ENCODE measurements at regions not wholly inside any gene's neighbourhood (a gene's known extent, or its start where the extent isn't known, plus 50 kb on each side); places are given as distances from the start of the nearest gene placed in this dataset.

GRCh38 chr2:151176661-151177060 is 85.0 kb downstream of the RBM43 start (continued):
- TF ChIP-seq ZNF396 (CRISPR knock-in tag; IDR thresholded peaks at IDR 0.05; ENCODE audit: borderline replicate concordance) (no peak), CREM (CRISPR knock-in tag; IDR thresholded peaks at IDR 0.05) (no peak), HMGA2 (CRISPR knock-in tag; IDR thresholded peaks at IDR 0.05) (no peak), NFYB (CRISPR knock-in tag; conservative IDR thresholded peaks at IDR 0.05; ENCODE audit: low read depth) (no peak), AFF4 (CRISPR knock-in tag; IDR thresholded peaks at IDR 0.05; ENCODE audit: borderline replicate concordance) (no peak)

DNA sequence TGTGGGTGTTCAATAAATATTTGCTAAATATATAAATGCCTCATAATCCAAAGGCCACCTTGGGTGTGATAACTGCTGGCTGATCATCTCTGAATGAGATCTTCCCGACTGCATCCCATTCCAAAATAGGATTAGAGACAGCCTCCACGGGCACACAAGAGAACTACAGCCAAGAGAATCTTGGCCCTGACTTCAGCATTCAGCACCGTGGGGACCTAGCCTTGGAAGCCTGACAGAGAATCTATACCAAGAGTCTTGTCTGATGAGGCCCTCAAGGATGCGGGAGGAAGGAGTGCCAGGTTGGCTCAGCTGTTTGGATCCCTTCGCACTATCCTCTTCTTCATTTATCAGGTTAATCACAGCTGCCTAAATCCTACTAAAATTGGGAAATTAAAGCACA is 85.8 kb downstream of the RBM43 start:
- no peaks in the 10 kb centered on the region for H3K9me3 Mint-ChIP-seq
- ATAC-seq = peak; percentile 56
- H3K36me3 Mint-ChIP-seq = no peaks in the 10 kb centered on the region

More for the DNA sequence above, 85.8 kb downstream of the RBM43 start:
- CTCF ChIA-PET = interaction anchor here (1.2 kb wide), 1 partner anchor 14 kb away, joined by 4 read pairs; no protein-coding TSS in a partner anchor
- H3K4me1 Mint-ChIP-seq = peaks cover 49% of the 10 kb centered on the region
- TF ChIP-seq ESRRA (CRISPR knock-in tag; IDR thresholded peaks at IDR 0.05; ENCODE audit: borderline replicate concordance) = no peak
- TF ChIP-seq PREB (CRISPR knock-in tag; IDR thresholded peaks at IDR 0.05; ENCODE audit: borderline replicate concordance) = no peak
- no peak for TF ChIP-seq ATF6 (CRISPR knock-in tag; IDR thresholded peaks at IDR 0.05)
- no peak for TF ChIP-seq IRF2 (CRISPR knock-in tag; IDR thresholded peaks at IDR 0.05; ENCODE audit: borderline replicate concordance, low read depth)
- TF ChIP-seq, protein P1, sequence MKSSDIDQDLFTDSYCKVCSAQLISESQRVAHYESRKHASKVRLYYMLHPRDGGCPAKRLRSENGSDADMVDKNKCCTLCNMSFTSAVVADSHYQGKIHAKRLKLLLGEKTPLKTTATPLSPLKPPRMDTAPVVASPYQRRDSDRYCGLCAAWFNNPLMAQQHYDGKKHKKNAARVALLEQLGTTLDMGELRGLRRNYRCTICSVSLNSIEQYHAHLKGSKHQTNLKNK (CRISPR knock-in tag; IDR thresholded peaks at IDR 0.05) = no peak
- TF ChIP-seq ZBTB21 (CRISPR knock-in tag; IDR thresholded peaks at IDR 0.05; ENCODE audit: borderline replicate concordance) = no peak
- TF ChIP-seq EMX1 (CRISPR knock-in tag; IDR thresholded peaks at IDR 0.05) = no peak
- TF ChIP-seq, protein P2, sequence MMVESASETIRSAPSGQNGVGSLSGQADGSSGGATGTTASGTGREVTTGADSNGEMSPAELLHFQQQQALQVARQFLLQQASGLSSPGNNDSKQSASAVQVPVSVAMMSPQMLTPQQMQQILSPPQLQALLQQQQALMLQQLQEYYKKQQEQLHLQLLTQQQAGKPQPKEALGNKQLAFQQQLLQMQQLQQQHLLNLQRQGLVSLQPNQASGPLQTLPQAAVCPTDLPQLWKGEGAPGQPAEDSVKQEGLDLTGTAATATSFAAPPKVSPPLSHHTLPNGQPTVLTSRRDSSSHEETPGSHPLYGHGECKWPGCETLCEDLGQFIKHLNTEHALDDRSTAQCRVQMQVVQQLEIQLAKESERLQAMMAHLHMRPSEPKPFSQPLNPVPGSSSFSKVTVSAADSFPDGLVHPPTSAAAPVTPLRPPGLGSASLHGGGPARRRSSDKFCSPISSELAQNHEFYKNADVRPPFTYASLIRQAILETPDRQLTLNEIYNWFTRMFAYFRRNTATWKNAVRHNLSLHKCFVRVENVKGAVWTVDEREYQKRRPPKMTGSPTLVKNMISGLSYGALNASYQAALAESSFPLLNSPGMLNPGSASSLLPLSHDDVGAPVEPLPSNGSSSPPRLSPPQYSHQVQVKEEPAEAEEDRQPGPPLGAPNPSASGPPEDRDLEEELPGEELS (CRISPR knock-in tag; IDR thresholded peaks at IDR 0.05) = no peak
- TF ChIP-seq E2F4 (CRISPR knock-in tag; IDR thresholded peaks at IDR 0.05; ENCODE audit: borderline replicate concordance, low read depth) = no peak
- TF ChIP-seq AFF4 (CRISPR knock-in tag; IDR thresholded peaks at IDR 0.05; ENCODE audit: borderline replicate concordance) = no peak
- H3K4me3 Mint-ChIP-seq = no peak overlapping the region
- no peaks in the 10 kb centered on the region; the same call in 1 of the 2 replicates for H3K27me3 Mint-ChIP-seq (ENCODE audit: low read depth)
- H3K27ac Mint-ChIP-seq = no peak overlapping the region
- no peak for DNase-seq (ENCODE audit: low spot score)
- POLR2A ChIA-PET = no interaction called here

Data from WTC11 (cell line).